Activated CD8-positive, alpha-beta memory T cell treated with anti-CD3 and anti-CD28 coated beads, Interleukin-2, amount 50 U/mL, for 4 hours (primary cell): ENCODE measurements at regions not wholly inside any gene's neighbourhood (a gene's known extent, or its start where the extent isn't known, plus 50 kb on each side); places are given as distances from the start of the nearest gene placed in this dataset.

Source experiments
- DNase-seq: peaks from one replicate; pipeline ENCODE4 v3.0.0-alpha.2; 2020

DNA sequence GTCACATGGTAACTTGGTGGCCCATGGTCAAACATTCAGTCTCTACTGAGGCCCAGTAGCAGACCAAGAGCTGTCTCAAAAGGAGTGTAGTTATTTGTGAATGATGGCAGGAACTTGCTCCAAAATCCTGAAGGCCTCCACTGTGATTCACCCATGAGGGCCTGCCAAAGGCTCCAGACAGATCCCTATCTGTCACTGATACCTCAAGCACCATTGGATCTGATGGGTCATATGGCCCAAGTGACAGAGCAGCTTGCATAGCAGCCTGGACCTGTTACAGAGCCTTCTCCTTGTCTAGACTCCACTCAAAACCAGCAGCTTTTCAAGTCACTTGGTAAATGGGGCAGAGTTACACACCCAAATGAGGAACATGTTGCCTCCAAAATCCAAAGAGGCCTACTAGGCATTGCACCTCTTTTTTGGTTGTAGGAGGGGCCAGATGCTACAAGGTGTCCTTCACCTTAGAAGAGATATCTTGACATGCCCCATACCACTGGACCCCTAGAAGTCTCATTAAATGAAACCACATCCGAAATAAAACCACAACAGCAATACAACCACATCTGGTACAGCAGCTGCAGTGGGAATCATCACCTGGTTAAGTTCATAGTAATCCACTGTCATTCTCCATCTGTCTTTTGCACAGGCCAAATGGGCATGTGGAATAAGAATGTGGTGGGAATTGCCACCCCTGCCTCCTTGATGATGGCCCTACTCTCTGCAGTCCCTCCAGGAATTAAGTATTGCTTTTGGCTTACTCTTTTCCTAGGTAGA lies 150.4 kb upstream of the MAX start:
- no peak for DNase-seq

- DNase-seq, result no peak
These were observed 152.8 kb upstream of the MAX start for GRCh38 chr14:65255029-65255545.

DNA sequence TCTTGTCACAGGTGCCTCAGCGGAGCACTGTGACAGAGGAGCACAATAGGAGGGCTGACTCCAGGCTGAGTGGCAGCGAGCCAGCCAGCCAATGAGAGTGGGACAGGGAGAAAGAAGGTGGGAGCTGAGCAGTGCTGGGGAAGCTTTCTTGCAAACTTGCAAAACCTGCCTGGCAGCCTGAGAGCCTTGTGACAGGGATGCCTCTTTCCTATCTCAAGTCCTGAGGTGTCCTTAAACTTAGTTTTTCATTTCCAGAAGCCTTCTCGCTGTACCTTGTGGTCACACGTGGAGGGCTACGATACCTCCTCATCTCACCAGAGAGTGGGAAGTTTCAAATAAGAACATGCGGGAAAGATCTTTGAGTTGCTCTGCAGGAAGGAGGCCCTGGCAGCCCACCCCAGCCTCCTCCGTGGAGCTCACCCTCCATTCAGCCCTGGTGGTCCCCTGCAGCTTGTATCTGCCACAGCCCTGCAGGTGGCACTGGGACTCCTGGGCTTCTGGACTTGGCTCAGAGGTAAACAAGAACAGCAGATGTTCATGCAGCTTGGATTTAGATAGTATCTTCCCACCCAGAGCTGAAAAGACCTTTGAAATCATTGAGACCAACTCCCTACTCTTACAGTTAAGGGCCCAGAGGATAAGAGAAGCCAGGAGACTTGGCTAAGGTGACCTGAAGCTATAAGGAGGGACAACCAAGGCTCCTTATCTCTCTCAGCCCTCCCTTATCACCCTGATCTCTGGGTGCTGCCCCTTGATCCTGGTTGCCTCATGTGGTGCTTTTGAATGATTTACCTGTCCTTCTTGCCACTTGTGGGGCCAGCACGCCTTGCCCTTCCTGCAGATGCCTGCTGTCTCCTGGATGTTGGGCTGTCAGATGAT lies 153.5 kb upstream of the MAX start:
- no peak for DNase-seq

- no peak for DNase-seq
These were observed 154.4 kb upstream of the MAX start for GRCh38 chr14:65256714-65257113.

GRCh38 chr14:65257425-65257824 lies 155.1 kb upstream of the FUT8 start:
- no peak for DNase-seq

GRCh38 chr14:65258391-65258790 lies 154.1 kb upstream of the FUT8 start:
- no peak for DNase-seq

DNA sequence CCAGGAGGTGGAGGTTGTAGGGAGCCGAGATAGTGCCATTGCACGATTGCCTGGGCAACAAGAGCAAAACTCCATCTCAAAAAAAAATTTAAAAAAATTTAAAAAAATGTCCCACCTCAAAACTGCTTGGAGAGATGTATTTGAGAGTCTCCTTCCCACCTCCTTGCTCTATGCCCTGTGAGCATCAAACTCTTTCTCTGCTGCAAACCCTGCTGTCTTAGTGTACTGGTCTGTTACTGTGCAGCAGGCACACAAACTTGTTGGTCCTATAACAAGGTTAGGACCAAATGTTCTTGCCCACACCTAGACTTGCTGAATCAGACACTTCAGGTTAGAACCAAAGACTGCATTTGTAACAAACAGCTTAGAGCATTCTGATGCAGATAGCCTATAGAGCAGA lies 153.5 kb upstream of the FUT8 start:
- DNase-seq, result no peak

- DNase-seq, result no peak
These were observed 151.7 kb upstream of the FUT8 start for GRCh38 chr14:65260786-65261185.

DNA sequence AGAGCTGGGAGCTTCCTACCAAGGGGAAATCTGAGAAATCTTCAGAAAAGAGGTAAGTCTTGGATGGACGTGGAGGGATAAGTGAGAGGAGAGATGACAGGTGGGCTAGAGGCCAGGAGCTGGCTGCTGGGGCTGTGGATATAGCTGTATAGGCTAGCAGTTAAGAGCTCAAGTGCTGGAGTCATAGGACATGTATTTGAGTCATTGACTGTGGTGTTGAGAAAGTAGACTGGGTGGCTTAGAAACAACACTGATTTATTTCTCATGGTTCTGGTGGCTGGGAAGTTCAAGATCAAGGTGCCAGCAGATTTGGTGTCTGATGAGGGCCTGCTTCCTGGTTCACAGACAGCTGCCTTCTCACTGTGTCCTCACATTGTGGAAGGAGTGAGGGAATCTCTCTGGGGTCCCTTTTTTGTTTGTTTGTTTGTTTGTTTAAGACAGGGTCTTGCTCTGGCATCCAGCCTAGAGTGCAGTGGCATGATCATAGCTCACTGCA lies 151.1 kb upstream of the FUT8 start:
- no peak for DNase-seq

GRCh38 chr14:65261946-65262345 lies 150.6 kb upstream of the FUT8 start:
- DNase-seq, result no peak

DNA sequence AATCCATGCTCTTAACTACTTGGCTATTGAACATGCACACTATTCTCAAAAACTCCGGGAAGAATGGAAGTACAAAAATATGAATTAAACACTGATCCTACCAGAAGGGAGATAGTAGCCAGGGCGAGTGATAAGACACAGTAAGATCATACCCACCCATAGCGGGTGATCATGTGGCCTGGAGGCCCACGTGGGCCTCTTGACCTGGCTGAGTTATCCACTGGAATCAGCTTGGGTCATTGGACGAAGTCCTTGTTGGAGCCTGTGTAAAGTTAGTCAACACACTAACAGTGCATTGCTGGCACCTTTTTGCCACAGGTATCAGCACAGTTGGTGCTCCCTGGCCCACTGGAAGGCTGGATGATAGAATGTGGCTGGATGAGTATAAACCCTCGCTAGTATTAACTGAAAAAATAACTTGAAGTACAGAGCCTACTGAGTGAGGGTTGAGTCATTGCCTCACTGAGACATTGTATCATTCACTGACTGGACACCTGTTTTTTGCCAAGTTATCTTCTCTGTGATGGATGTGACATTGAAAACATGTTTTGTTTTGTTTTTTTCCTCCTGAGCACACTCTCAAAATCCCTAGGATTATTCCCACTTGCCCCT lies 149.2 kb upstream of the FUT8 start:
- DNase-seq, result no peak

DNA sequence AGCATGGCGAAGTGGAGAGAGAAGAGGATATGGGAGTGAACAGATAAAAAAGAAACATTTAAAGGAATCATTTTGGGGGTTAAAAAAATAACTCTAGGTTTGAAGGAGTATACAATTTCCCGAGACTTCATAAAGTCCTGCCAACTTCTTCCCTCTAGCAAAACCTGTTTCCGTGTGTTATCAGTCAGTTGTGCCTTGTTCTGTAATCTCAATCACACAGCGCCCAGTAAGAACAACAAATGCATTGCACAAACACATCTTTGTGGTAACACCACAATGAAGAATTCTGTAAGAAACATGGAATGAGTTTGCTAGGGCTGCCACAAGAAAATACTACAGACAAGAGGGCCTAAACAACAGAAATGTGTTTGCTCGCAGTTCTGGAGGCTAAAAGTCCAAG lies 144.7 kb upstream of the FUT8 start:
- DNase-seq, result no peak

- no peak for DNase-seq
These were observed 143.9 kb upstream of the FUT8 start for GRCh38 chr14:65268594-65268993.

- no peak for DNase-seq
These were observed 142.8 kb upstream of the FUT8 start for GRCh38 chr14:65269732-65270131.

GRCh38 chr14:65277027-65277426 lies 135.5 kb upstream of the FUT8 start:
- no peak for DNase-seq

- no peak for DNase-seq
These were observed 134.8 kb upstream of the FUT8 start for GRCh38 chr14:65277580-65278270.

GRCh38 chr14:65278589-65278988 lies 133.9 kb upstream of the FUT8 start:
- DNase-seq, result no peak

DNA sequence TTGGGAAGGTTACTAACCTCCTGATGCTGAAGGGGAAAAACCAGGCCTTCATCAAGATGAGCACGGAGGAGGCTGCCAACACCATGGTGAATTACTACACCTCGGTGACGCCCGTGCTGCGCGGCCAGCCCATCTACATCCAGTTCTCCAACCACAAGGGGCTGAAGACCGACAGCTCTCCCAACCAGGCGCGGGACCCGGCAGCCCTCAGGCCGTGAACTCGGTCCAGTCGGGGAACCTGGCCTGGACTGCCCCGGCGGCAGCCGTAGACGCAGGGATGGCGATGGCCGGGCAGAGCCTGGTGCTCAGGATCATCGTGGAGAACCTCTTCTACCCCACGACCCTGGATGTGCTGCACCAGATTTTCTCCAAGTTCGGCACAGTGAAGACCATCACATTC lies 133.0 kb upstream of the FUT8 start:
- no peak for DNase-seq

GRCh38 chr14:65279958-65280357 lies 132.6 kb upstream of the FUT8 start:
- no peak for DNase-seq

DNA sequence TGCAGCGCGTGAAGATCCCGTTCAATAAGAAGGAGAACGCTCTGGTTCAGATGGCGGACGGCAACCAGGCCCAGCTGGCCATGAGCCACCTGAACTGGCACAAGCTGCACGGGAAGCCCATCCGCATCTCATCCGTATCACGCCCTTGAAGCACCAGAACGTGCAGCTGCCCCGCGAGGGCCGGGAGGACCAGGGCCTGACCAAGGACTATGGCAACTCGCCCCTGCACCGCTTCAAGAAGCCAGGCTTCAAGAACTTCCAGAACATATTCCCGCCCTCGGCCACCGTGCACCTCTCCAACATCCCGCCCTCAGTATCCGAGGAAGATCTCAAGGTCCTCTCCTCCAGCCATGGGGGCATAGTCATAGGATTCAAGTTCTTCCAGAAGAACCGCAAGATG lies 131.9 kb upstream of the FUT8 start:
- no peak for DNase-seq

DNA sequence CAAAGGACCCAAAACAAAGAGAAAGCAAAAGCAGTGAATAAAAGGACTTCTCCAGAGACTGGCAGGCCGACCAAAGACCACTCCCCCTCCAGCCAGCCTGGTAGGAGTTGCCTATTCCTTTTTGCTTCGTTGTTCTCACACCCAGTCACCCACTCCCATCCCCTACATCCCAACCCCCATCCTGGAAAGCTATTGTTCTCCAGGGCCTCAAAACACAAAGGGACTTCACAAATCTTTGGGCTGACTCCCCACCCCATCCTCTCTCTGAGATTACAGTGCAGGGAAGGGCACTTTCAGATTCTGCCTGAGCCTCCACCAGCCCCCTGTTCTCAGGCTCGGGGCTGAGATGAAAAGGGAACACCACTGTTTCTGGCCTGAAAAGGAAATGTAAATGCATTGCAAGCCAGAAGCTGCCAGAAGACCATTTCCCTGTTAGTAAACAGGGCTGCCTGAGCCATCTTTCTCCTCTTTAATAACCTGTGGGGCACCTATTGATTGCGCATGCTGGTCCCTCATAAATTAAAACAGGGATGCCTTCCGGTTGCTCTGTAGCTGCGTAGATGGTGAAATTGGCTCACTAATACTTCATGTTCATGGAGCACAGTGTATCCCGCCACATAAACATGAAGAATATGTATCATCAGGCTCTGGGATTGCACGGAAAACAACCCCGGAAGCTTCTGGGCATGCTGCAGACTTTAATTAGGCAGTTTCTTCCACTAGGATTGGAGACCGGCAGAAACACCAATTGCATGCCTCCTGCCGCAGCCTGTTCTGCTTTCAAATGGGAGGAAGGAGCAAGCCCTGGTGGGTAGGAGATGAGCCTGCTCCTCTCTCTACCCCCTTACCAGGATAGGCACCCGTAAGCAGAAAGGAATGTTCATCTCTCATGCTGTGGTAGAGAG lies 130.3 kb upstream of the FUT8 start:
- no peak for DNase-seq

GRCh38 chr14:65282896-65283253 lies 129.7 kb upstream of the FUT8 start:
- no peak for DNase-seq
